H54 (cell line): ENCODE measurements at regions not wholly inside any gene's neighbourhood (a gene's known extent, or its start where the extent isn't known, plus 50 kb on each side); places are given as distances from the start of the nearest gene placed in this dataset.
"Not testable (repeated sequence)": the region's sequence is repeated elsewhere in the genome, so short reads cannot be mapped to it uniquely, and the experiment has no call there.

Experiments
- DNase-seq: peaks from one replicate; pipeline ENCODE4 v3.0.0; 2011; ENCODE audit warnings: low spot score, mixed read lengths; ENCODE audit not compliant: insufficient read length
- FAIRE-seq: peaks from 3 replicates; lab custom pipeline; 2011; peaks lifted over from hg19 to GRCh38; lab: Jason Lieb, UNC
- POLR2A ChIP-seq: IDR thresholded peaks from 2 replicates; pipeline ENCODE4 v1.6.1; 2011; ENCODE audit warnings: low read depth, mild to moderate bottlenecking, low read length

GRCh38 chrX:129361576-129361975 lies 161.7 kb downstream of the SMARCA1 start:
- FAIRE-seq (no peak), DNase-seq (no peak)
- TF ChIP-seq POLR2A: no peak

- FAIRE-seq (peak; percentile 27), DNase-seq (no peak)
- TF ChIP-seq POLR2A: no peak
Observed at GRCh38 chrX:129360175-129360574, 163.1 kb downstream of the SMARCA1 start.

GRCh38 chrX:129359269-129359668 lies 164.0 kb downstream of the SMARCA1 start:
- no peak for DNase-seq
- TF ChIP-seq POLR2A: no peak
- peak; percentile 15 for FAIRE-seq

- not testable (repeated sequence) for DNase-seq, FAIRE-seq
Observed at GRCh38 chrX:129357428-129357827, 165.9 kb downstream of the SMARCA1 start.

GRCh38 chrX:129347291-129347690 lies 176.0 kb downstream of the SMARCA1 start:
- FAIRE-seq: no peak
- no peak for TF ChIP-seq POLR2A
- DNase-seq: no peak

GRCh38 chrX:129346574-129346973 lies 176.7 kb downstream of the SMARCA1 start:
- no peak for TF ChIP-seq POLR2A
- DNase-seq (no peak), FAIRE-seq (no peak)

- not testable (repeated sequence) for DNase-seq, FAIRE-seq
Observed at GRCh38 chrX:129337264-129337663, 186.0 kb downstream of the SMARCA1 start.

GRCh38 chrX:129323115-129323514 lies 200.2 kb downstream of the SMARCA1 start:
- no peak for FAIRE-seq
- no peak for TF ChIP-seq POLR2A
- no peak for DNase-seq

- DNase-seq: no peak
- no peak for FAIRE-seq
Observed at GRCh38 chrX:129318375-129318774, 204.9 kb downstream of the SMARCA1 start.

GRCh38 chrX:129316461-129316860 lies 206.8 kb downstream of the SMARCA1 start:
- TF ChIP-seq POLR2A: no peak
- FAIRE-seq (no peak), DNase-seq (no peak)

More at GRCh38 chrX:129318375-129318774, 204.9 kb downstream of the SMARCA1 start:
- no peak for TF ChIP-seq POLR2A

GRCh38 chrX:129310000-129310399 lies 213.3 kb downstream of the SMARCA1 start:
- TF ChIP-seq POLR2A: no peak
- no peak for FAIRE-seq
- no peak for DNase-seq

- no peak for FAIRE-seq
- no peak for TF ChIP-seq POLR2A
- no peak for DNase-seq
Observed at GRCh38 chrX:129262912-129263311, 260.4 kb downstream of the SMARCA1 start.

- not testable (repeated sequence) for DNase-seq, FAIRE-seq
Observed at GRCh38 chrX:129255516-129255915, 267.8 kb downstream of the SMARCA1 start.

- FAIRE-seq (no peak), DNase-seq (no peak)
- TF ChIP-seq POLR2A: no peak
Observed at GRCh38 chrX:129249563-129249962, 273.7 kb downstream of the SMARCA1 start.

GRCh38 chrX:129247642-129248041 lies 275.6 kb downstream of the SMARCA1 start:
- no peak for DNase-seq
- no peak for FAIRE-seq
- no peak for TF ChIP-seq POLR2A

GRCh38 chrX:129239371-129239770 lies 283.9 kb downstream of the SMARCA1 start:
- DNase-seq (no peak), FAIRE-seq (no peak)
- no peak for TF ChIP-seq POLR2A
